UCSD-AML1 (cell line): ENCODE measurements at regions not wholly inside any gene's neighbourhood (a gene's known extent, or its start where the extent isn't known, plus 50 kb on each side); places are given as distances from the start of the nearest gene placed in this dataset.

Experiments
- DNase-seq: peaks from one replicate; lab custom pipeline; 2025; ENCODE audit not compliant: unreplicated experiment; lab: John Stamatoyannopoulos, UW

DNA sequence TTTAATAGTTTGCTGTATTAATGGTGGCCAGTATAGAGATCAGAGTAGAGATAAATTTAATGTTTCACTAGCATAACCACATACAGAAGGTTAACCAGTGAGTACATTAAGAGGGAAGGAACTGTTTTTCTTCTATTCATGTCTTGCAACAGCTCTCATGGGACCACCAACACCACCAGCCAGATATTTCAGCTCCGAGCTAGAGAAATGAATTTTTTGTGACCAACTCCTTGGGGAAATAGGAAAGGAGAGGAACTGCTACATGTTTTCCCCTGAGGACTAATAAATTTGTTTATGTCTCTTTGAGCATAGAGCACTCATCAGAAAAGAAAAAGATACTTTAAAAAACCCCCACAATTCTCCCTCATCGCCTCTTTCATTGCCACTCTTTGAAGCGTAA is 247.5 kb downstream of the MBNL1 start:
- DNase-seq: no peak

DNA sequence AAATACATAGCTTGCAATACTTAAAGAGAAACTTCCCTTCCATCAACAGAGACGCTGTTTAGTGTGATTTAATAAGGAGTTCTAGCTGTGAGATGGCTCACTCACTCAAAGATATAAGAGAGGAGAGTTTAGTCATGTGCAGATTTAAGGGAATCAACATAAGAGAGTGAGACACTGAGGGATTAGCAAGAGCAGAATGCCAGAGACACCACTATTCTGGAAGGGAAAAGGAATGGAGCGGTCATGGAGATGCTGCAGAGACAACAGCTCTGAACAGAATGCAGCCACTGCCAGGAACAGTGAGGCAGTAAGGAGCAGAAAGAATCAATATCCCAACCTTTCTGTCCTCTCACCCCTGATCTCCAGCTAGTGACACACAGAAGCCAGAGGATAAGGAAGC is 248.8 kb downstream of the MBNL1 start:
- DNase-seq: no peak

DNA sequence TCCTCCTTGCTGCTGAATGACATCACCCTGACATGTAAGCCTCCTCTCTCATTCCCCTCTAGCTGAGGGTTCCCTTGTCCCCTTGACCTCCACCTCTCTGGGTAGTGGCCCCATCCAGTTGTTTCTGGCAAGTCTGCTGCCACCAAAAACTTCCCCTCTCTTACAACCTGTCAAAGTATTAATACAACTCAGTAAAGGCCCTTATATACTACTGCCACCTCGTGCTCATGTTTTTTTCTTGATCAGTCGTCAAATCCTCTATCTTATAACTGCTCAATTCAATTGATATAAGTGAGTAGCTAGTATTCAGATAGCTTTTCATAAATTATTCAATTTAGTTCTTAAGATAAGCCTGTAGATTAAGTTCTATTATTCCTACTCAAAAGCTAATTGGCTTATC is 249.6 kb downstream of the MBNL1 start:
- no peak for DNase-seq

DNA sequence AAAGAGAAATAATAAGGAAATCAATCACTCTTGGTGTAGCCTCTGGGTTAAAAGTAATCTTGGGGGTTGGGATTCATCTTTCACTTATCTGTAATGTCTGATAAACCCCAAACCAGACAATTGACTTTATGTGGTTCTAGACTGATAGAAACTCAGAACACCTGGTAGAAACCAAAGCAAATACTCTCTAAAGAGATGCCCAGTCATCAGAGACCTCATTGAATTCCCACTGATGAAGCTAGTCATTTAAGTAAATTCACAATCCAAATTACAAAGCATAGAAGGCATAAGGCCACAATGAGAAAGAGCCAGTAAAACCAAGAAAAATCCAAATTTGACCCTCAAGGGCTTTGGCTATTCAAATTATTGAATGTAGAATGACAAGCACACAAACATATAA is 250.6 kb downstream of the MBNL1 start:
- no peak for DNase-seq

DNA sequence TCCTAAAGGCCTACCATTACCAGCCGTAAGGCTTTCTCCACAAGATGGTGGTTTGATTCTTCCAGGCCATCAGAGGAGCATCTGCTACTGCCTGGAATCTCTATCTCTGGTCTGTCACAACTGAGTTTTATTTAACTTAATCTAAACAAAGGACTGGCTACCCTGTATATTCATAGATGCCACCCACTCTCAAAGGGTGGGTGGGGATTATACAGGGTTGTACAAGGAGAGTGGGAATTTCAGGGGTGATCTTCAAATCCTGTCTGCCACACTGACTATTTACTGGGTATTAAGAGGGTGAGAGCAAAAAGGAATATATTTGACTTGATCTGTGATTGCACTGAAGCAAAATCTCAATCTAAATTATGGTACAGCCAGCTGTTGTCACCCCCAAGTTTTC is 253.3 kb downstream of the MBNL1 start:
- DNase-seq: no peak

DNA sequence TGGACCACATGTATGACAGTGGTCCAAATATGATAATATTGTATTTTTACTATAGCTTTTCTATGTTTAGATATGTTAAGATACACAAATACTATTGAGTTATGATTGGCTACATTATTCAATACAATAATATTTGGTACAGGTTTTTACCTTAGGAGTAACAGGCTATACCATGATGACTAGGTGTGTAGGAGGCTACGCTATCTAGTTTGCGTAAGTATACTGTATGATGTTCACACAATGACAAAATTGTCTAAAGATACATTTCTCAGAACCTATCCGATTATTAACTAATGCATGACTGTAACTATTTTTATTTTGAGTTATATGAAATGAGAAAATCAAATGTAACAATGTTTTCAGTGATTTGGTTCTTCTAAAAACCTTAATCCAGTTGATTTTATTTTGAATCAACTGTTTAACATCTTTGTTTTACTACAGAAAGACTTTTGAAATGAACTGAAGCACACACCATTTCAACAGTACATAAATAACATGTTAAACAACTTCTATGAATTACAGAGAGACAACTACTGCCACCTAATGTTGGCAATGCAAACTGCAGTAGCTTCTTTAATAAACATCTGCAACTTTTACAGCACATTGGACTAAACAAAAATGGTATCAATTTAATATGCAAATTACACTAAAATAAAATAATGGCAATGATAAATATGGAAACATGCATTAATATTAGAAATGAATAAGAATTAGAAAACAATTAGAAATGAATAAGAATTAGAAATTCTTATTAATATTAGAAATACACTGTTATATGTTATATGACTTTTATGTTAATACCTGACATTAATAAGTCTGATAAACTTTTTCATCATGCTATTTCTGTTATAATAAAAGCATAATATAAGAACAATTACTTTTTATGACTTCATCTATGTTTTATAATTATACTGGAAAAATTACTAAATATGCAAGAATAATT is 255.7 kb downstream of the MBNL1 start:
- no peak for DNase-seq

DNA sequence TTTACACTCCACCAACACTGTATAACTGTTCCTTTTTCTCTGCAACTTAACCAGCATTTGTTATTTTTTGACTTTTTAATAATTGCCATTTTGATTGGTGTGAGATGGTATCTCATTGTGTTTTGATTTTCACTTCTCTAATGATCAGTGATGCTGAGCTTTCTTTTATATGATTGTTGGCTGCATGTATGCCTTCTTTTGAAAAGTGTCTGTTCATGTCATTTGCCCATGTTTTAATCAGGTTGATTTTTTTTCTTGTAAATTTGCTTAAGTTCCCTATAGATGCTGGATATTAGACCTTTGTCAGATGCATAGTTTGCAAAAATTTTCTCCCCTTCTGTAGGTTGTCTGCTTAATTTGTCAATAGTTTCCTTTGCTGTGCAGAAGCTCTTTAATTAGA is 263.0 kb downstream of the MBNL1 start:
- no peak for DNase-seq

DNA sequence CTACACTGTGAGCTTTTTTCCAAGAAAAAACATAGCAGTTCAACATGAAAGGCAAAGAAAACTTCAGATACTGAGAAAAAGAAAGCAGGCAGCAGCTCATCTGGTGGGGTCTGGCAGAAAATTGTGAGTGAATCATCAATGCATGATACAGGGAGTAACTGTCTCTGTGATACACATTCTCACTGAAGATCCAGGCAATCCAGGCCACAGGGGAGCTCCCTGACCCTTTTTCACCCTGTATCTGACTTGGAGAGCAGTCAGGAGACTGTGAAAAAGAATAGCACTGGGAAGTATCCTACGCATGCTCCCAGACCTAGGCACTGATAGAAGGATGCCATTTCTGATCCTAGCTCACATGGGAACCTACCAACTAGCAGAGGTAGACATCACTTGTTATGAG is 269.8 kb downstream of the MBNL1 start:
- no peak for DNase-seq

DNA sequence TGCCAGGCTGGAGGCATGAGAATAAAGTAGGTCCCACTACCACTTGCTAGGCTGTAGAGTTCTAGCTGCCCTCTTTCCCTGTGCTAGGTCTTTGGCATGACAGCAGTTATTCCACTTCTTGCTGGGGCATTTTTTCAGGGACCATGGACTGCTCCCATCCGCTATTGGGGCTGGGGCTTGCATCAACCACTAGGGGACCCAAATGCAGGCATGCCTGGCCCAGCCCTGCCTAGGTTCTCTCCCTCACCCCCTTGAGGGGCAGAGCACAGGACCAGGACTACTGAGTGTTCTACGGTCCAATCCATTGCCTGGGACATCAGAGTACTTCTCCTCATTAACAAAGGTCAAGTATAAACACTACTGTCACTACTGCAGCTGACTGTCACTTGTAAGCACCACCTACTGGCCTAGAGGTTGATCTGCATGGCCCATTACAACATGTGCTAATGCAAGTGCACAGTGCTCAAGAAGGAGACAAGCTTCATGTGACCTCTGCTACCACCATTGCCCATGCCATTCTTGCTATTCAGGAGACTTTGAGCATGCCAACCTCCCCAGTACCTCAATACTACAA is 270.5 kb downstream of the MBNL1 start:
- DNase-seq: no peak

DNA sequence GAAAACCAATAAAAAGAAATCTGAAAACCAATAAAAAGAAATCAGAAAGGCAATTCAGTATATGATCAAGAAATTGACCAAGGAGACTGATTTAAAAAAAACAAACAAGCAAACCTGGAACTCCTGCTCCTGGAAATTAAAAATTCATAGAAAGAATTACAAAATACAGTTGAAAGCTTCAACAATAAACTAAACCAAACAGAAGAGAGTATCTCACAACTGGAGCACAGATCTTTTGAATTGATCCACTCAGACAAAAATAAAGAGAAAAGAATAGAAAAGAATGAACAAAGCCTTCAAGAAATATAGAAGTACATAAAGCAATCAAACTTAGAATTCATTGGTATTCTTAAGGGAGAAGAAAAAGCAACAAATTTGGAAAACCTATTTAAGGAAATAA is 271.4 kb downstream of the MBNL1 start:
- DNase-seq: no peak

DNA sequence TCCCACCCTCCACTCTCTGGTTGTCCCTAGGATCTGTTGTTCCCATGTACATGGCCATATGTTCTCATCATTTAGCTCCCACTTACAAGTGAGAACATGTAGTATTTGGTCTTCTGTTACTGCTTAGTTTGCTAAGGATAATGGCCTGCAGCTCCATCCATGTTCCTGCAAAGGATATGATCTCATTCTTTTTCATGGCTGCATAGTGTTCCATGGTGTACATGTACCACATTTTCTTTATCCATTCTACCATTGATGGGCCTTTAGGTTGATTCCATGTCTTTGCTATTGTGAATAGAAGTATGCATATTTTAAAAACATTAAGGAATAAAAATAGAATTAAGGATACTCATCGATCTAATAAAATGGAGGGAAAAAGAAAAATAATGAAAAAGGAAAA is 278.4 kb downstream of the MBNL1 start:
- DNase-seq: no peak

DNA sequence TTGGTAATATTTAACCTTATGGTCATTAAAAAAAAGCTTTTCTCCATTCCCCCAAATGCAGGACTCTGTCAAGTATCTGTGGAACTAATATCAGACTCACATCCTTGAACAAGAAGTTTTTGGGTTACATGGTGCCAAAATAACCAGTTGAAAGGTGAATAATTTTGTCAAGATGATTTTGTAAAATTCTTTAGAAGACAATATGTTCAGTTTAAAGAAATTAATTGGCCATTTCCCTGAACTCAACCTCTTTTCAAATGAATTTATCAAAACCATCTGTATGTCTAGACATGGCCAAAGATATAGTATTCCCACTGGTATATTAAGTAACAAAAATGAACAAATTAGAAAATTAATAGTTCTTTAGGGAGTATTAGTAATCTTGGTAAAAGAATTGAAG is 280.5 kb downstream of the MBNL1 start:
- DNase-seq: no peak

DNA sequence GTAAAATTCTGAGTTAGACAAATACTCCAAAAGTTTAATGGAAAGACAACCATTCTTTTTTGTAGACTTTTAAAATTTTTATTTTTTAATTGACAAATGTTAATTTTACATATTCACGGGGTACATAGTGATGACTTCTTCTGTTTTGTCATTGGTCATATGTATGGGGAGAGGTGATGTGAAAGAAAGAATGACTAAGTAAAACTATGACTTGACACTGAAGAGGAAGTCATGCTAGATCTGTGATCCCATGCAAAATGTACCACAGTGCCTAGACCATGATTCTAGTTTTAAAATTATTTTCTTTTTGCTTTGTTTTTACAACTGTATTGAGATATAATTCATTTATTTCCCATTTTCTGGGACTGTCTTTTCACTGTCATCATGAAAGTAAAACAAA is 281.6 kb downstream of the MBNL1 start:
- no peak for DNase-seq

DNA sequence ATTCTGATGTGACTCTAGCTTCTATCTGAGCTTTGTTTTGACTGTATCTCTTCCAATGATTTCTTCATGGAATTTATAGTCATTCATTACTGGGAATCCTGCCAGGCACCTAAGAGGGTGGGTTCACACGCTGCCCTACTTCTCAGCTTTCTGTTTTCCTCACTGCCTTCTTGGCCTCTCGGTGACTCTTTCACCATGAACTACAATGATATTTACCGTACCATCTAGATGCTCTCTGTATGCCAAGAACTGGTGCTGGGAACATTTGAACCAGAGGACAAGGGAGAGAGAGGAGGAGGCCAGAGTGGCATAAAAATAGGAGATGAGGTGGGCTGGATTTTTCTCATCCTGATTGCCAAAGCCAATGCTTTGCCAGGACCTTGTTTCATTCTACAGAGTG is 280.0 kb upstream of the P2RY1 start:
- DNase-seq: no peak

DNA sequence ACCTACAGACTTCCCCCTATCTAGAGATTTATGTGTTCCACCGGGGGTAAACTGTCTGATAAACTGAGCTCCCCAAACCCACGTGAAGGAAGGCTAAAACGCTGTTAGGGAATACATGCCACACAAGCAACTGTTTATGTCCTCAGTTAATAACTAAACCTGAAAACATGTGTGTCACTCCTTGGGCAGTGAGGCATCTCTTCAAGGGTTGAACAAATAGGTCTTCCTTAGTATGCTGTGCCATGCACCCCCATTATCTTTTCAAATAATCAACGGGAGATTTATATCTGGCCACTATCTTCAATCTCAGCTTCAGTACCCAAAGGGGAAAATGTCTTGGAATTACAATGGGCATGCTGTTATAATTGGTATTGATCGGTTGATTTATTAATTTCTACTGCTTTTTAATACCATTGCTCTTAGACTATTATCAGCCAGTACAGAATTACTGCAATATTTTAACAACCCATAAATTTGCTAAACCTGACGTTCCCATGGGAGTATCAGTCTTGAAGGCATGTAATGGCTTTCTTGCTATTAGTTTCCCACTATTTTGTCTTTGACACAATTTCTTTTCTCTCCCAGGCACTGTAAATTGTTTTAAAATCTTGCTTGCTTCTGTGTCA is 279.2 kb upstream of the P2RY1 start:
- no peak for DNase-seq

DNA sequence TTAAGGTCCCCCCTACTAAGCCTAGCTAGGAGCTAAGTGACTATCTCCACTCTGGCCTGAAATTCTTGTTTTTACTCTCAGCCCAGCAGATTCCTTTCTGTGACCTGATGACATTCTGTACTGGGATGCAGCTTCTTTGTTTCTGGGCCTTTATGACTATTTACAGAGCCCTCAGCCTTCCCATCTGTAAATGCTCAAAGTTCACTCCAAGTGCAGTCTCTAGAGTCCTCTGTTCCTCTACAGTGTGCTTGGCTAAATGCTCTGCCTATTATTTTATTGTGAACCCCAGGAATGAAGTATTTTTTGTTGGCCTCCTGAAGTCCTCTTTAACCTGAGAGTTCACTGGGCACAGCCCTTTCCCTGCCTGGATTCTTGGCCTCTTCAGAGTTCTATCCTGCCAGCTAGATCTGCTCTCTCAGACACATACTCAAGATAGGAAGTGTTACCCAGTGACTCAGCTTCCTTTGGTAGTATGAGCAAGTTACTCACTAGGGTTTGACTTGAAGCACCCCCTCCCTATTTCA is 278.1 kb upstream of the P2RY1 start:
- DNase-seq: no peak

DNA sequence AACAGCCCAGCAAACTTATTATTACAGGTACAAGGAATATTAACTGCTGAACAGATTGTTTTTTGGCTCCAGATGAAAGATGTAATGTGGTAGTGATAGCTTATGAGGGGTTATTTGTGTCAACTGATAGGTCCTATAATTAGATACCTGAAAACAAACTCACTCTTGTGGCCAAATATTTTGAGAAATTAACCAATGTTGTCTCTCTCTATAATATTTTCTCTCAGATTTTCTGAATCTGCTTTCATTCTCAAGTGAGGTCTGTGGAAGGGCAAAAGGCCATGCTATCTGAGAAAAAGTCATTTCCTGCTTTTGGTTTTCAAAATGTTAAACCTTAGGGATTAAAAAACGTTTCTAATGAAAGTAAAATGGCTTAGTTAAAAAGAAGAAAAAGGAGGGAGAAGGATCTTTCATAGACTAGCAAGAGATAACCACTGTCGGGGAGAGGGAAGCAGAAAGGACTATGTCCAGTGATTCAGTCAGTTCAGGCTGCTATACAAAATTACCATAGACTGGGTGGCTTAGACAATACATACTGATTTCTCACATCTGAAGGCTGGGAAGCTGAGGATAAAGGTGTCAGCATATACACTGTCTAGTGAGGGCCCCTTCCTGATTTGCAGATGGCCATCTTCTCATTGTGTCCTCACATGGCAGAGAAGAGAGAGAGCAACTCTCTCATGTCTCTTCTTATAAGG is 277.5 kb upstream of the P2RY1 start:
- DNase-seq: no peak

DNA sequence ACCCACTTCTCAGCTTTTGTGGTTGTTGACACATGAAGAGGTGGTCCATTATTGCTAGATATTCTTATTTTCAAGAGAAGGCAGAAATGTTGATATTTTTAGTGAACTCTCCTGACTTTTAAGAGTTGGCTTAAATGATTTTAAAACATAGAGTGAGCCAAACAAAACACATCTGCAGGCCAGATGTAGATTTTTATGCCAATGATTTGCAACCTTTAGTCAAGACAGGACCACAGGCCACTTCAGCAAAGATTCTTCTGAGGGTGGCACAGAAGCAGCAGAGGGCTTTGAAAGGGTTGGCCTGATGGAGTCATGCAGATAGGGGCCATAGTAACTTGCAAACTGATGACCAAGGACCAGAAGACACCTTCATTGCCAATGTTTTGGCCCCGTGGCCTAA is 276.5 kb upstream of the P2RY1 start:
- no peak for DNase-seq

DNA sequence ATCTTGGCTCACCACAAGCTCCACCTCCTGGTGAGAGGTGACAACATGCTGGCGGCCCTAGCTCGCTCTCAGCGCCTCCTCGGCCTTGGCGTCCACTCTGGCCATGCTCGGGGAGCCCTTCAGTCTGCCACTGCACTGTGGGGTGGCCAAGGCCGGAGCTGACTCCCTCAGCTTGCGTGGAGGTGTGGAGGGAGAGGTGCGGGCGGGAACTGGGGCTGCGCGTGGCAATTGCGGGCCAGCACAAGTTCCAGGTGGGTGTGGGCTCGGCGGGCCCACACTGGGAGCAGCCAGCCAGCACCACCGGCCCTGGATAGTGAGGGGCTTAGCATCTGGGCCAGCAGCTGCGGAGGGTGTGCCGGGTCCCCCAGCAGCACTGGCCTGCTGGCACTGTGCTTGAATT is 275.7 kb upstream of the P2RY1 start:
- DNase-seq: no peak

DNA sequence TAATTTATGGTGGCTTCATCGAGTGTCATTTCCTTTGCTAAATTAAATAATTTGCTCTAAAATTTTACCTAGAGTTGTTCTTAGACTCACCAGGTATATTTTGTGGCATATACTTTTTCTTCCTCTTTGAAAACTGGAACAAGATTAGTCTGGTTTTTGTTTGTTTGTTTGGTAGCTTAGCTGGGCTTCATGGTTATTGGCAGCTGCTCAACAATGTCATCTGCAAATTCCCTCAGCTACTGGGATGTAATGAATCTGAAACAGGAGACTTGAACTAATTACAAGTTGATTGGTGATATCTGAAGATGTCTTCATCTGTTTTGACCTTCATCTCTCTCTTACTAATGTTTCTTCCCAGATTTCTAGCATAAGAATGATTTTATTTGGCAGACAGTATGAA is 270.5 kb upstream of the P2RY1 start:
- DNase-seq: no peak

DNA sequence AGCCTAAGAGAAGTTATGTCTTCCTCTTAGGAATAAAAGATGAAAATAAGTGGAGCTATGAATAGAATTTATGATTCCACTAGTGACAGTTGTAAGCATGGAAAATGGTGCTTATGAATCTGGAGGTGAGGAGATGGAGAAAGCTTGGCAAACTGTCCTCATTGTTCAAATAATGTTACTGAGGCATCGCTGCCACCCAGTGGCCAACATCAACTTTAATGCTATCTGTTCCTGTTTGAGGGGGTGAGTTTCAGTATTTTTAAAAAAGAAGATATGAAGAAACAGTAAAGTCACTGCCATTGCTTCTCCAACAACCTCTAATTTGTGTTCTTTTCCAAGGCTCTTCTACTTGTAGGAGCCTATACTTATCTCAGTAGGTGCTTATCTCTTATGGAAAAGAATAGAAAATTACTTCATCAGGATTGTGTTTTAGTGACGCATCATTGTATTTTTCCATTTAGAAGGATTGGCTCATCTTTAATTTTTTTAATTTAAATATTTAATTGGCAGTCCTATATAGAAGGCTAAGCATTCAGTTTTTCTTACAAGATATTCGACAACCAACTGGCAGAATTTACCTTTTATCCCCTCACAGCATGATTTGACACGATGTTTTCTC is 260.4 kb upstream of the P2RY1 start:
- DNase-seq: peak; percentile 42
